ENCODE measurements at regions not wholly inside any gene's neighbourhood (a gene's known extent, or its start where the extent isn't known, plus 50 kb on each side); places are given as distances from the start of the nearest gene placed in this dataset.
A peak's percentile ranks its signal among the peaks of the same experiment; 100 is the strongest.

DNA sequence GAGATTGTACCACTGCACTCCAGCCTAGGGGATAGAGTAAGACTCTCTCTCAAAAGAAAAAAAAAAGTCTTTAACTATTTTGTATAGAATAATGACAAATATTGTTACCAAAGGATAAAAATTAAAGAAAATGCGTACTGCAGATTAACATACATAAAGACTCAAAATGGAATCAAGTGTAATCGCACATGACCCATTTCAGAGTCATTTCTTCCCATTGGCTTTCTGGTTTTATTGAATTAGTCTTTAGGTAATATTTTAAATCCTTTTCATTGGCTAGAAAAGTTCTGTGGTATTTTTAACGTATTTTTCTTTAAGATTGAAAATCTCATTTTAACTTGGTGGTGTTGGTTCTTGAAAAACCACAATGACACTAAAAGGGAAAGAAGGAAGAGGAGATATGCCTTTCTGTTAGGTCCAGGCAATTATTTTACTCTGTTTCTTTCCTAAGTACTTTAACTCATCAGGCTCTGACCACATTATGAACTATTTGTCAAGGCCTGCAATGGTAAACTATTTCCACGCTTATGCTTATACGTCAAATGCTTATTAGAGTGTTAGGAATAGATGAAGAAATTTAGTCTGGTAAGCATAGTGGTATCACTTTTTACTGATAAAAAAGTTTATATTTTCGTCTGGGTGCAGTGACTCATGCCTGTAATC is 52.3 kb downstream of the PLEKHG1 start:
- no peak for DNase-seq

DNA sequence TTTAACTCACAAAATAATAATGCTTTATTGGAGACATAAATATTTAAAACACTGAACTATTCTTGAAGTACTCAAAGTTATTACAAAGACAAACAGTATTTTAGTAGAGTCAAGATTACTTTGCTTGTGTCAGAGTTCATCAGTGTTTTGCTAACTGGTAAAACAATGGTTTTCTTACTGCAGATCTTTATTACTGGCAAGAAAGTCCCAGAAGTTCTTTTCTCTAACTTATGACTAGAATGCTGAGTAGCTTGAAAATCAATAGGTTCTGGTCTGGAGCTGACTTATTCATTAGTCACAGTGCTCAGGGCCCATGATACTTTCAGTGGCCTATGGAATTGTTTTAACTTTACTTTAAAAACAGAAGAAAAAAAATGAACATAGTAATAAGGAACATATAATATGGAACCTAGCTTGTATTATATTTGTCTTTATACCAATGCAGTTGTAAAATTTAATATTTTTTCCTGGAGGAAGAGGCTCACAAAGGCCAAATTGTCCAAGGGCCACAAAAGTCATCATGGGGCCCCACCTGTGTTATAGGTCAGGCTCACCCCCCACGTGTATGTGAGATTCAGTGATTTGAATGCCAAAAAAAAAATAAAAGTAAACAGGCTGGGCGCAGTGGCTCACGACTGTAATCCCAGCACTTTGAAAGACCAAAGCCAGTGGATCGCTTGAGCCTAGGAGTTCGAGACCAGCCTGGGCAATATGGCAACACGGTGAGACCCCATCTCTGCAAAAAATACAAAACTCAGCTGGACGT is 53.3 kb downstream of the PLEKHG1 start:
- DNase-seq, result peak; percentile 14

DNA sequence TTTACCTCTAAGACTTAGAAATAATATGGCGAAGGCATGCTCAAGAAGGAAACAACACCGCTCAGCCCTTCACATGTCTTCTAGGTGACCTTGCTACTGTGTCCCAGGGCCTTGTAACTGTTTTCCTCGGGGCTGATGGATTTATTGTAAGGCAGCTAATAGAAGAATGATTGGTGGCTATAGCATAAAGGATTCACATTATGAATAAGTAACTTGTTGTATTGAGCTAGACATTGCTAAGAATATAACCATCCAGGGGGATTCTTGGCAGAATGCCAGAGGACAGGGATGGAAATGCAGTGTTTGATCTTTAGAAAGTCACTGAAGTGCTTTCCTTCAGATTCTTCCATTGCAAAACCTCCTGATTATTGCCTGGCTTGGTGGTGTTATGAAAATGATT is 54.9 kb downstream of the PLEKHG1 start:
- DNase-seq, result no peak

DNA sequence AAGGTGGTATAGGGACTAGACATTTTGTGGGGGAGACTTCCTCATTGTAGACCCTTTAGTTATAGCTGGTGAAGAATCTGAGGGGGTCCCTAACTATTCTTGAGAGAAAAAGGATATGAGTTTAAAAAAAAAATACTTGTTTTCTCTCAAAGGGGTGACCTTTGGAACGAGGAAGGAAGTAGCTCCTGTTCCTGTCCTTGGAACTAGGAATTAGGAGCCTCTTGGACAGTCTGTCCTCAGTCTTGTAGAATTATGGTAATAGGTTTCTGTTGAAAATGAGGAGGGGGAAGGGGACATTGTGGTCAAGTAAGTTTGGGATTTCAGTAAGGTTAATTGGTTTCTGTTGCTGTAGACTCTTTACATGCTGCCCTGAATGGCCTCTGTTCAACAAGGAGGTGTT is 56.5 kb downstream of the PLEKHG1 start:
- DNase-seq, result no peak

DNA sequence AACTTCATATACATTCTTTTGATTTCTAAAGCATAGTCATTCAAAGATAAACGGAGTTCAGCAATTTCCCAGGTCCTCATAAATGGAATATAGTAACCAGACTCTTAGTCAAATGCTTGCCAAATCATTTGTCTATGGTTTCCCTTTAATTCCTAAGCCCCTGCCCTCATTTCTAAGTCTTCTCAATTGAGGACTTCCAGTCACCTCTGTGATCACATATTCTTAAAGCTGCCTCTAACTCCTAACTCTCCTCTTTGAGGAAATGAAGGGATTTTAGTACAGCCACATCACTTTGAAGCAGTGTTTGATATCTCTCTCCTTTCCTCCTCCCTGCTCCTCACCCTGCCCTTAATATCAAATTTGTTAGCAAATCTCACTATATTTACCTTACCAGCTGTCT is 58.7 kb downstream of the PLEKHG1 start:
- DNase-seq, result no peak

DNA sequence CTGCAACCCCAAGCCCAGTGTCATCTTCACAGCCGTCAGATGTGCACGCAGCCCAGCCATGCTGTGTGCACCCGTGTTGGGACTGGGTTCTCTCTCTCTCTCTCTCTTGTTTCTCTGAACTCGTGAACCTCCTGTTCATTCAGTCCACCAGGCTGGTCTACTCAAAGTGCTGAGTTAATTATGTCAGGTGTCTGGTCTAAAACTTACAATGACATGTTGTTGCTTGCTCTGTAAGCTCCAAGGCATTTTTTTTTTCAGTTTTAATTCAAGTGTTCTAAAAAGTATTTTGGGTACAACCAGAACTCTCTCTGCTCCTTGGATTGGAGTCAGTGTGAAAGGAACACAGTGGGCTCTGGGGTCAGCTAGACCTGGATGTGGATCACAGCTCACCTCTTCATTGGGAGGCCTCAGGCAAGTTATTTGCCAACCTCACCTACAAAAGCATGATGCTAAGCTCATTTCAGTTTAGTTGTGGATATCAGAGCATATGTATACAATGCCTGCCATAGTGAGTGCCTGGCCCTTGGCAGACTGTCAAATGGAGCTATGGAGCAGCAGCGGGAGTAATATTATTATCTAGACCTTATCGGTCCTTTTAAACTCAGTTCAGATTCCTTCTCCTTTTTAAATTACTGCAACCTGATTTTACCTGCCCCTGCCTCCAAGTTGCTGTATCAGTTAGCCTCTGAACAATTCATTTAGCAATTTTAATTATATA is 59.5 kb downstream of the PLEKHG1 start:
- no peak for DNase-seq

DNA sequence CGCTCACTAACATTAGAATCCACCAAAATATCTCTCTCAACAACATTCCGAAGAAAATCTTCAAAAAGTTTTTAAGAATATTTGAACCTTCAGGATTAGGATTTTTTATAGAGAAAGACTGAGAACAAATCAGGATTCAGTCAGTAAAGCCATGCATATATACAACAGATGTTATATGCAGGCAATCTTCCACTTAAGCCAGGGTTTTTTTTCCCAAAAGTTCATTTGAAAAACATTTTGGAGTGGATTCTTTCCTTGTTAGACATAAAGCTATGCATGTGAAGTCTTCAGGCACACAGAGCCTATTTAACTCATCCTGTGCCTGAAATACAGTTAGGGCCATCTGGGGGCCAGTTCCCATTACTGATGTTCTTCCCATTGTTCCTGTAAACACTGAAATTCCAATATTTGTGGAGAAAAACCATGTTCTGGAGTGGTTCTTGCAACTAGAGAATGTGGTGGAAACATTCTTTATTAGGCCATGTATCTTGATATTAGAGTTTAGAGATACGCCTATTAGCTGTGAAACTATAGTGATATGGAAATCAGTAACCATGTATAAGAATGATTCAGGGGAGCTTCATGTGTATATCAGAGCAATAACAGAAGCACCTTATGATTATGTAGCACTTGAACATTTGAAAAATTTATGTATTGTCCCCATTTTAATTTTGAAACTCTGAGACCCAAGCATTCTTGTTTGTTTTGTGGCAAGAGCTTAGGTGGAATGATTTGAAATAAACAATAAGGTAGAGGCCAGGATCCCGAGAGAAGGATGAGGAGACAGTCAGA is 61.7 kb downstream of the PLEKHG1 start:
- no peak for DNase-seq

DNA sequence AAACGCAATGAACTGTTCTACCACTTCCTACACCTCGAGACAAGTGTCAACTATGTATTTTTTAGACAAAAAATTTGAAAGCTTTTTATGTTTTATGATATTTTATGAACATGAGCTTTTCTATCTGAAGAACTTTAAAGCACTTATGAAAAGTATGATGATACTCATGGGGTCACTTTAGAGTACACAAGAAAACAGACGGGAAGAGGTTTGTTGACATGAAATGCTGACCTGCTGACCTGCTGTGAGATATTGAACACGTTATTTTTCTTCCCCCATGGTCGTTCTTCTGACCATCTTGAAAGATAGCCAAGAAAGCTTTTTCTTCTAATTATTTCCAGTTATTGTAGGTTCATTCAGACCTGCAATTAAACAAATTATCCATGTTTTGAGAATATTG is 63.1 kb downstream of the PLEKHG1 start:
- DNase-seq, result no peak

DNA sequence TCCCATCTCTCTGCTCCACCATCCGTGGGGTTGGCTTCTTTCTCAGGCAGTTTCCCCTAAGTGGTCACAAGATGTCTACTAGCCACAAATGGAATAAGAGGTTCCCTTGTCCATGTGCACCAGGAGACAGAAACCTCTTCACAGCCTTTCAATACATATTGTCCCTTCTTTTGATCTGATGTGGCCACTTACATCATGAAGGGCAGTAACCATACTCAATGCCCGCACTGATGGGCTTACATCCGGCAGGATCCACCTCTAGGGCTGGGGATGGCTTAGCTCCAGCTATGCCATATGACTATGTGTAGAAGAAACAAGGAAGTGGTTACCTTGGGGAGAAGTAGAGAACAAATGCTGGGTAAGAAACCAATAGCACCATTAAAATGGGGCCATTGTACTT is 64.4 kb downstream of the PLEKHG1 start:
- no peak for DNase-seq

DNA sequence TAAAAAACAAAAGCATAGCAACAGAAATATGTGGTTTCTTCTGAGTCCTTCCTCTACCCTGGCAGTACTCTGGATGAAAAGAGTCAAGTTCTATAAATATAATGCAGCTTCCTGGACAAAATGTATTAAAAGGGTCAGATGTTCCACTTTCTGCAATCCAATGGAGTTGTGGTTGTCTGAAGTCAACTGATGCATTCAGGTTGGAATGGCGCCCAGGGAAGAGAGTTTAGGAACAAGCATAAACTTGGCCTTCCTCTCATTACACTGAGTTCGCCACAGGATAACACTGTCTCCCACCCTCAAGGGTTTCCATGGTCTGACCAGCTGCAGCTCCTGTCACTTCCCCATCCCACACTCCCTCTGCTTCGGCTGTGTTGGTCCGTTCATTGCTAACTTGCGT is 66.4 kb downstream of the PLEKHG1 start:
- peak; percentile 31 for DNase-seq

DNA sequence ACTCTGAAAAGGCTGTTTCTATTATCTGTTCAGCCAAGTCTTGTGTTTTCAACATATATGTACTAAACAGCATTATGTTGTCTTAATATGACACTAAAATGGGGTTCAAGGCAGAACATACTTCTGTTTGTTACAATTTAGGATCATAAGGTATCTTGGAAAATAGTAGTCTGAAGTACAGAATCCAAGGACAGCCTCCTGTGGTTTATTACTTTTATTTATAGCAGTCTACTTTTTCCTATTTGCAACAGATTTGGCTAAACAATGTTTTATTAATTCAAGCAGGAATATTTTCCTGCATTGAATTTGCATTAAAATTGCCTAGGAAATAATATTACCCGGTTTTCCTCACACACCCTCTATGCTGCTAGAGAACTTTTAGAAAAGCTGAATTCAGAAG is 67.7 kb downstream of the PLEKHG1 start:
- no peak for DNase-seq

DNA sequence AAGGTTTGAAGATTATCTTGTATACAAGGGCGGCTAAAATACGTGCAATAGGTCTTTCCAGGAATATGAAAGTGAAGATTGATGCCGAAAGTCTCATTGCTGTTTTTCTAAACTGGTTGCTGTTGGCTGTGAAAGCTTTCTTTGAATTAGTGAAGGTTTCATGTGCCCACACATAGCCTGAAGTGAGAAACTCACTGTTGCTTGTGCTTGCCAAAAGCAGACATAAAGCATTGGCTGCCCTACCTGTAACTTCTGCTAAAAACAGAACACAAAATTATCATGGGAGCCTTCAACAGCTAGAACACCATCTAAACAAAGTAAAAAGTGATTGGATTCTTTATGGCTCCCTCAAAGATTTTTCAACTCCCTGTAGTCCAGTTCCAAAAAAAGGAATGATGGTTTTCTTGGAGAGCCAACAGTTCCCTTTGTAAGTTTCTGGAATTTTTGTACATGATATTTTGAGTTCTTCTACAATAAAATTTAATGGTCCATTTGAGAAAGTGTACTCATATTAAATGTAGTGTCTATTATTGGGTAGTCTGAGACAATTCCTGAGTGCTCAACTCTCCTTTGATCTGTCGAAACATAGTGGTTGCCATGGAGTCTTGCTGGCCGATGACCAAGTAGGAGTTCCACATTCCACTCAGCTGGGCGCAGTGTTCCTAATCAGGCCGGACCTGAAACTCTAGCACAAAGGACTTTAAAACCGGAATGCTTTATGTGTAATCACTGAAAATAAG is 68.5 kb downstream of the PLEKHG1 start:
- DNase-seq, result peak; percentile 89

DNA sequence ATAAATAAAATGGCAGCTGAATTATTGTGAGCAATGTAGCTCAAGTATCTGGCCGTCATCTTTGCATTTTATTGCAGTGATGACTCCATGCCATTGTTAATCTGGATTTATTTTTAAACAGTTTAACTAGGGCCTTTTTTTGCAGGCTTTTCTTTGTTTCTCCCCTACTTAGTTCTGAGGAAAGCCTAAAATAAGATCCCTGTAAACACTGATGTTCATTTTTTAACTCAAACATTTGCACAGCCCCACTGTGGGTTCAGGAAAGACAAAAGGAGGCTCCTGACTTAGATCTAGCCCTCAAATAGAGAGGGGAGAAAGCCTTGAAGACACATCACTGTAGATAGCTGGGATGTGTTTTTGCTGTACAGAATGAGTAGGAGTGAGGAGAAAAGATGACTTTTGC is 69.2 kb downstream of the PLEKHG1 start:
- DNase-seq, result no peak

DNA sequence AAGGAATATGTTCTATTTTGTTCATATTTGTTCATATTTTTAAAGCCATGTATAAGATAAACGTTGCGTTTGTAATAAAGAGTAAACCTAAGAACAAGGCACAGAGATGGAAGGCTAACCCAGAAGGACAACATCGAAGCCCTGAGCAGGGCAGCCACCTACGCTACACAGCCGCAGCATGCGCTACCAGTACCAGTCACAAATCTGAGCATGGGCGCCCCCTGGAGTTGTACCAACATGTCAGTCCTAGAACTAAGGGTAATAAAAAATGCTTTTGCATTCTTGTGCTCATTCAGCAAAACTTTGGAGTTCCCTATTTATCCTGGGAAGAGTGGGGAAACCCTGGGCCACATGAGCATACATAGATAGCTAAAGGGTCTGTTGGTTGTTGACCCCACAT is 70.6 kb downstream of the PLEKHG1 start:
- no peak for DNase-seq

DNA sequence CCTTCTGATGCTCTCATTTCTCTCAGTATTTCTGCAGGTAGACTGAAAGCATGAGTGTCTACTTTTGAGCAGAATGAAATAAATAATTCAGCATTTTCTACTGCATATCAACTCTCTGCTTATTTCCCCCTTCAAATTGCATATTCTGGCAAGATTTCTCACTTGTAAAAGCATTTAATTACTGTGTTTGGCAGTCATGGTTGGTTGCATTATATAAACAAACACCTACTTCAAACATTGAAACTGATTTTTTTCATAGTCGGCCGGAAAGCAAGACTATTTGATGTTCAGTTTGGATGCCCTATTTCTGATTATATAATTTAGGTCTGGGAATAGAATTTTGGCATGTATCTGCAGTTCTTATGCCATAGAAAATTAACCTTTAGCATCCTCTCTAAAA is 73.1 kb downstream of the PLEKHG1 start:
- no peak for DNase-seq

DNA sequence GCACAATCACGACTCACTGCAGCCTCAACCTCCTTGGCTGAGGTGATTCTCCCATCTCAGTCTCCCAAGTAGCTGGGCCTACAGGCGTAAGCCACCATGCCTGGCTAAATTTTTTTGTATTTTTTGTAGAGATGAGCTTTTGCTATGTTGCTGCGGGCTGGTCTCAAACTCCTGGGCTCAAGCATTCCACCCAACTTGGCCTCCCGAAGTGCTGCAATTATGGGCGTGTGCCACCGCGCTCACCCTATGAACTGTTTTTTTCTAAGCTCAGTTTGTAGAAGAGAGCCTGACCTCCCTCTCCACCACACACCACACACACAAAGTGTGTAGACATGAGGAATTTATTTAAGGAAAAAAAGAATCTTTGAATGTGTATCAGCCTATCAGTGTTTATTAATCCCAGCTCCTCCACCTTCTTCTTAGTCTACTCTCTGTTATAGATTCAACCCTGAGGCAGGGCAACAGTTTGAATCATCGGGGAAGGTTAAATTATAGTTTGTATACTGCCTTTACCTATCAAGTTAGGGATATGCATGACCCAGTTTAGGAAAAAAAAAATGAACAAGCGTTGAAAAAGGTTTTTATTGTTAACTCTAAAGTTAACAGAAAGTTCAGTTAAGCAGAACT is 74.1 kb downstream of the PLEKHG1 start:
- DNase-seq, result no peak

DNA sequence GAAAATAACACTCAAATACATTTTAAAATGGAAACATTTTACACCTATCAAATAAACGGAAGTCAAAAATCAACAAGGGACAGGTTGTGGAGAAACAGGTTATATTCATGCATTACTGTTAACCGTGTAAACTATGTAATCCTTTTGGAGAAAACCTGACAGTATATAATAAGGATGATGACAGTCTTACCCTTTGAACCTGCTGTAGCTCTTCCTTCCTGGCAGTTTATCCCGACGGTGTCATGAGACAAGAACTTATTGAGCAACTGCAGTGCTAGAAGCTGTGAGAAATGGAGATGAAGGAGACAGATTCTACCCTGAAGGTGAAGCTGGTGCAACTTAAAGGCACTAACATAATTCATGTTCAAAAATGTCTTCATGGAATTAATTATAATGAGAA is 76.7 kb downstream of the PLEKHG1 start:
- DNase-seq, result no peak

DNA sequence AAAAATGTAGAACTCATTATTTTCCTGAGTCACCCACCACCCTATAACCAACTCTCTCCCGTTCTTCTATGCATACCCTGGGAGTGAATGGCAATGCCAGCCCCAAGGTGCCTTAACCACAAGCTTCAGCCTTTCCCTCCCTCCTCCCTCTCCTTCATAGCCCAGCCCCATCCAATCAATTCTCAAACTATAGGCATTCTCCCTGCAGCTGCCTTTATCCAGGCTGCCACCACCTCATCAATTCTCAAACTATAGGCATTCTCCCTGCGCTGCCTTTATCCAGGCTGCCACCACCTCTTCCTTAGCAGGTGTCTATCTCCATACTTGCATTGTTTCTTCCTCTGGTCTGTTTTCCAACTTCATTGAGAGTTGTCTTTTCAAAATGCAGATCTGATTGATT is 77.1 kb downstream of the PLEKHG1 start:
- no peak for DNase-seq

DNA sequence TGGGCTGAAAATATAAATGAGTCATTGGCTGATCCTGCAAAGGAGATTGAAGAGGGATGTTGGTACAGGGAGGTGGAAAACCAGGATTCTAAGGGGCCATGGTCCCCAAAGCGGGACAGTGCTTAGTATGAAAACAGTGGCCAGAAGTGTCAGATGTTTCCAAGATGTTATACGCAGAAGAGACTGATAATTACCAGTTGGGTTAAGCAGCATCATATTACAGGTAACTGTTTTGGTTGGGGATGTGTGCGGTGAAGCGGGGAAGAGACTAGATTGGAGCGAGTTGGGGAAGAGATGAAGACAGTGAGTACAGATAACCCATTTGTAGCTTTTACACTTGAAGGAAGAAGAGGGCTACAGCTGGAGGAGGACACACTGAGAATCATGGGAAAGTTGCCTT is 80.8 kb downstream of the PLEKHG1 start:
- DNase-seq, result no peak

DNA sequence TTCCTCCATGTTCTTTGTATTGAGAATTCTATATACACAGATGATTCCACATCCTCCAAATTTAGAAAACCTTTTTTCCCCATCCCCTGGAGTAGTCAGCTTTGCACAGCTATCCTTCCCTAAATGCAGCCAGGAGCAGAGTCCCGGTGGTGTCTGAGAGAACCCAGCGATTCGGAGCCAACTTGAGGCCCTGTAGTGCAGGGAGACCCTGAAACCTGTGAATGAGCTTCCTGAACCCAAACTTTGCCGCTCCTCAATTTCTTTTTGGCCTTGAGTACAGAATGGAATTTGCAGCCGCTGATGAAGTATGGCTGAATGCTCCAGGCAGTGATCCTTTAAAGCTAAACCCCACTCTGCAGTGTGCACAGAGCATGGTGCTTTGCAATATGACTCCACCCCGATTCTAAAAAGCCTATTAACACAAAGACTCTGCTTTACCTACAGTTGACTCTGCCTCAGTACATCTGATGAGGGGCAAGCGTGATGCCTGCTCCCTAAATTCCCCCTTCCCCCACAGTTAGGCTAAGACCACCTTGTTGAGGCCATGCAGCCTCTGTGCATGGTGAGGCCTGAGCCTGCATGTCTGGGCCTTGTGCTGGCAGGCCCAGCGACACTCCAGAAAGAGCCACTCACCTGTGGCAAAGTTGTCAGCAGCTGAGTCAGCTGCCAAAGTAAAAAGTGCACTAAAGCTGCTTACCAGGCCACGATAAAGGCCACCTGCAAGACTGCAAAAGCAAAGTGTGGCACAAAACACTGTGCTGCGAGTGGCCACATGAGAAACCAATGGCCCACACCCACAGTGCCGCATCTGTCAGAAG is 82.1 kb downstream of the PLEKHG1 start:
- DNase-seq, result no peak

DNA sequence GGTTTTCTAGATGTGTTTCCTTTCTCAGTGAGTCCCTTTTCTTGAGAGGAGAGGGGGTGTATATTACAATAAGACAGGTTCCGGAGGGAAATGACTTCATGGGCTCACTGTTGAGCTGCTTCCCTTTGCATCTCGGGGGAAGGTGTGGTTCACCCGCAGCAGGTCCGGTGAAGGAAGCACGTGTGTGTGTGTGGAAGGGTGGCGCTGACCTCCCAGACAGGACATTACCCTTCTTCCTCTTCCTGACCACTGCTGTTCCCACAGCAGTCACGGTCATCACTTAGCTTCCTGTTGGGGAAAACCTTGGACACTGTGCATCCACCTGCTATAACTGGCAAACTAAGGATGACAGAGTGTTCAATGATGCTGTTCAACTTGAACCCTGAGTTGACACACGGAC is 83.6 kb downstream of the PLEKHG1 start:
- no peak for DNase-seq
